Lung (tissue), 11 donors: ENCODE measurements at regions not wholly inside any gene's neighbourhood (a gene's known extent, or its start where the extent isn't known, plus 50 kb on each side); places are given as distances from the start of the nearest gene placed in this dataset.
"Not testable (repeated sequence)": the region's sequence is repeated elsewhere in the genome, so short reads cannot be mapped to it uniquely, and the experiment has no call there.

Experiments used
- ATAC-seq: fragments of 200-7000 bp; cut with Tn5 transposase; one replicate; pipeline ENCODE4 v1.9.1; 2020; ENCODE audit warnings: moderate number of reproducible peaks; ENCODE audit not compliant: insufficient read depth, low FRiP score
- DNase-seq, 3 donors: peaks; one replicate each; pipeline ENCODE4 v3.0.0-alpha.2; 2013 to 2017
- H3K27ac ChIP-seq, 2 donors: one replicate each; pipeline ENCODE4 v1.5.1; 2013; ENCODE audit warnings: mild to moderate bottlenecking in 2 of 2, moderate library complexity in 2 of 2, control low read depth in 1 of 2, inconsistent platforms in 1 of 2, low read depth in 1 of 2, low read length in 1 of 2
- H3K27me3 ChIP-seq, 3 donors: one replicate each; pipeline ENCODE4 v1.5.1; 2013; ENCODE audit warnings: low read length in 2 of 3; ENCODE audit not compliant: control insufficient read depth in 3 of 3, insufficient read depth in 3 of 3
- H3K36me3 ChIP-seq, 4 donors: one replicate each; pipeline ENCODE4 v1.5.1; 2013; ENCODE audit warnings: low read length in 4 of 4, mild to moderate bottlenecking in 1 of 4, moderate library complexity in 1 of 4; ENCODE audit not compliant: control insufficient read depth in 4 of 4, insufficient read depth in 4 of 4
- H3K4me1 ChIP-seq, 5 donors: one replicate each; pipeline ENCODE4 v1.5.1; 2013; ENCODE audit warnings: low read length in 5 of 5, mild to moderate bottlenecking in 2 of 5, moderate library complexity in 1 of 5; ENCODE audit not compliant: control insufficient read depth in 5 of 5, insufficient read depth in 5 of 5
- H3K4me3 ChIP-seq: one replicate; pipeline ENCODE4 v1.5.1; 2013; ENCODE audit warnings: mild to moderate bottlenecking, control low read depth, moderate library complexity
- H3K9ac ChIP-seq, 2 donors: one replicate each; pipeline ENCODE4 v1.5.1; 2013; ENCODE audit warnings: low read length in 2 of 2, control low read depth in 1 of 2; ENCODE audit not compliant: insufficient read depth in 1 of 2
- H3K9me3 ChIP-seq, 4 donors: one replicate each; pipeline ENCODE4 v1.5.1; 2013; ENCODE audit warnings: low read length in 3 of 4, mild to moderate bottlenecking in 1 of 4, moderate library complexity in 1 of 4; ENCODE audit not compliant: control insufficient read depth in 4 of 4, insufficient read depth in 3 of 4
- WGBS, 2 donors: extraction: QIAGEN DNeasy Blood & Tissue Kit; methylation state at CpG; one replicate each; pipeline ENCODE4 v1.1.7; 2013; 5-methylcytosine and 5-hydroxymethylcytosine counted together
- TF ChIP-seq, protein P1 (sequence below): IDR thresholded peaks from 2 replicates; pipeline ENCODE4 v1.5.1; 2012; ENCODE audit warnings: mild to moderate bottlenecking; ENCODE audit errors: control extremely low read depth, extremely low read depth
- donor health status: control.
- donor health status: control.
- donor health status: Bipolar disorder and iron deficiency.
- donor health status: healthy.
- donor health status: DM: yes; HTN: yes; CAD: no.

DNA sequence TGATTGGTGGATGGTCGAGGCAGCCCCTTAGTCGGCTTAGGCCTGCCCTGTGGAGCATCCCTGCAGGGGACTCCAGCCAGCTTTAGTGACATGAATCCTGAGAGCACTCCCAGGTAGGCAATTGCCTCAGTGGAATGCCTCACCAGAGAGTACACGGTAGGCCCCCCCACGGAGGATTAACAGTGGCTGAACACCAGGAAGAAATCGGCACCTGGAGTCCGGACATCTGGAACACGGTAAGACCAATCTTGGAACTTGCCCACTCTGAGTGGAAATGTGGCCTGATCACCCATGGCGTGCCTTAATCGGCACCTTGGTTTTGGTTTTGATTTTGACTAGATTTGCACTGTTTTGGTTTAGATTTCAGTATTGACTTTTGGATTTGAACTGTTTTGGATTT, 326.2 kb upstream of the NCKAP5 start:
- H3K27me3 ChIP-seq = no peaks in the 10 kb centered on the region
- no peaks in the 10 kb centered on the region for H3K4me1 ChIP-seq
- H3K9me3 ChIP-seq = peaks cover 0 to 13% (median 0%) of the 10 kb centered on the region in 4 donors
- DNase-seq (no peak), ATAC-seq (no peak)
- H3K4me3 ChIP-seq = no peak overlapping the region
- no peaks in the 10 kb centered on the region for H3K36me3 ChIP-seq
- H3K27ac ChIP-seq = no peak overlapping the region
- WGBS, 2 donors = 94 to 97% methylated on average over 9 of the region's 9 CpGs
- TF ChIP-seq, protein P1, sequence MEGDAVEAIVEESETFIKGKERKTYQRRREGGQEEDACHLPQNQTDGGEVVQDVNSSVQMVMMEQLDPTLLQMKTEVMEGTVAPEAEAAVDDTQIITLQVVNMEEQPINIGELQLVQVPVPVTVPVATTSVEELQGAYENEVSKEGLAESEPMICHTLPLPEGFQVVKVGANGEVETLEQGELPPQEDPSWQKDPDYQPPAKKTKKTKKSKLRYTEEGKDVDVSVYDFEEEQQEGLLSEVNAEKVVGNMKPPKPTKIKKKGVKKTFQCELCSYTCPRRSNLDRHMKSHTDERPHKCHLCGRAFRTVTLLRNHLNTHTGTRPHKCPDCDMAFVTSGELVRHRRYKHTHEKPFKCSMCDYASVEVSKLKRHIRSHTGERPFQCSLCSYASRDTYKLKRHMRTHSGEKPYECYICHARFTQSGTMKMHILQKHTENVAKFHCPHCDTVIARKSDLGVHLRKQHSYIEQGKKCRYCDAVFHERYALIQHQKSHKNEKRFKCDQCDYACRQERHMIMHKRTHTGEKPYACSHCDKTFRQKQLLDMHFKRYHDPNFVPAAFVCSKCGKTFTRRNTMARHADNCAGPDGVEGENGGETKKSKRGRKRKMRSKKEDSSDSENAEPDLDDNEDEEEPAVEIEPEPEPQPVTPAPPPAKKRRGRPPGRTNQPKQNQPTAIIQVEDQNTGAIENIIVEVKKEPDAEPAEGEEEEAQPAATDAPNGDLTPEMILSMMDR = no peak
- no peak overlapping the region for H3K9ac ChIP-seq

DNA sequence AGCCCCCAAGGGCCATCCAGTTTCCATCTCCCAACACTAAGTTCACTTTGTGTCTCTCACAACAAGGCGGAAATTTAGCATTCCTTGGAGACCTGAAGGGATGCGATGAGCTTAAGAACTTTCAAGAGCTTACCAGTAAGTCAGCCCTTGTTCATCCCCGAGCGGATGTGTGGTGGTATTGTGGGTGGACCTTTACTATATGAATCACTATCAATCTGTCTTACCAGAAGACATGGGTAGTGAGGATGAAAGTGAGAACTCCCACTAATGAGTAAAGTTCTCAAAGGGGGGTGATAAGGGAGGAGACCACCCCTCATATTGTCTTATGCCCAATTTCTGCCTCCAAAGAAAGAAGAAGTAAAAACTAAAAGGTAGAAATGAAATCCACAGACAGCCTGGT, 329.6 kb upstream of the NCKAP5 start:
- H3K27me3 ChIP-seq, H3K9ac ChIP-seq, H3K27ac ChIP-seq, ATAC-seq, DNase-seq, H3K36me3 ChIP-seq, H3K4me1 ChIP-seq, H3K4me3 ChIP-seq: not testable (repeated sequence)
- peaks cover 0 to 13% (median 0%) of the 10 kb centered on the region in 4 donors for H3K9me3 ChIP-seq
- 67 to 70% methylated on average over 4 of the region's 4 CpGs for WGBS, 2 donors

DNA sequence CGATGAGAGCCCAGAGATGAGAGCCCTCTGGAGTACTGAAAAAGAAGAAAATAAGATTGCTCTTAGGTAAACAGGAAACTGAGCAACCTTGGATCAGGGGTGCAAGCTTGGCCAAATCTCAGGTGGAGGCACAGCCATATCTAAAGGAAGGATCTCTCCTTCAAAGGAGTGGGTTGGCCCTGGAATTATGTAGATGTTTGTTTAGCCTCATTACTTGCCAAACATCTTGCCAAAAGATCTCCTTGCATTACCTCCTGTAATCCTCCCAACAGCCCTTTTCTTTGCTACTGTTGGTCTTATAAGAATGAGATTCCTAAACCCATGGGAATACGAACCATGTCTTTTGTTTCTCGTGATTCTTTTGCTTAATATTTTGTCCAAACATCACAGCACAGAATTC, 332.6 kb upstream of the NCKAP5 start:
- Histone ChIP-seq H3K4me3 (no peak overlapping the region), H3K36me3 (no peaks in the 10 kb centered on the region), H3K27ac (no peak overlapping the region), H3K9ac (no peak overlapping the region), H3K4me1 (peaks cover 0 to 1% (median 0%) of the 10 kb centered on the region in 5 donors), H3K9me3 (no peaks in the 10 kb centered on the region), H3K27me3 (peaks cover 0 to 4% (median 0%) of the 10 kb centered on the region in 3 donors)
- ATAC-seq (no peak), DNase-seq (no peak)
- TF ChIP-seq, protein P1 = no peak
- 60 to 77% methylated on average over 3 of the region's 3 CpGs for WGBS, 2 donors

DNA sequence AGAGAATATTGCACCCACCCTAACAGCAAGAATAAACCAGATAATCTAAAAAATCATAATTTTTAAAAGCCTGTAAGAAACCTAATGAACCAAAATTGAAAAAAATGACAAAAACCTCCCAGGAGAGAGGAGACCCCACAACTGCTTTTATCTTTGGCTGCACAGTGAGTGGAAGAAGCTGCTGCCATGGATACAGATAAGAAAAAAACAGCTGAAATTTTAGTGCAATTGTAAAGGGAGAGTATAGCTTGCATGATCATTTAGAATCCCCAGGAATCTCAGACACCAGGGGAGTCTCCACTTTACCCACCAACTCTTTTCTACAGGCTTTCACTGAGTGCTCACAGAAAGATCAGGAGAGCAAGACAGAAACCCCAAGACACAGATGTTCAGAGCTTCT, 338.1 kb upstream of the NCKAP5 start:
- no peak overlapping the region for H3K9ac ChIP-seq
- H3K36me3 ChIP-seq = no peaks in the 10 kb centered on the region
- H3K27ac ChIP-seq = no peak overlapping the region
- H3K9me3 ChIP-seq = peaks cover 0 to 6% (median 0%) of the 10 kb centered on the region in 4 donors
- H3K4me1 ChIP-seq = peaks cover 0 to 1% (median 0%) of the 10 kb centered on the region in 5 donors
- no peak overlapping the region for H3K4me3 ChIP-seq
- DNase-seq = no peak
- peaks cover 0 to 4% (median 0%) of the 10 kb centered on the region in 3 donors for H3K27me3 ChIP-seq
- TF ChIP-seq, protein P1 = no peak
- no peak for ATAC-seq
